HEK293 (cell line): ENCODE measurements at regions not wholly inside any gene's neighbourhood (a gene's known extent, or its start where the extent isn't known, plus 50 kb on each side); places are given as distances from the start of the nearest gene placed in this dataset.

Source experiments
- CTCF ChIA-PET: fragments of 350-600 bp; formaldehyde crosslinking; extraction: SDS; loops from one replicate; lab custom pipeline; 2021; ENCODE audit warnings: antibody characterized with exemption; lab: Yijun Ruan, JAX
- POLR2A ChIA-PET: fragments of 300-600 bp; formaldehyde crosslinking; extraction: SDS; loops from one replicate; lab custom pipeline; 2020; ENCODE audit warnings: antibody characterized with exemption, inconsistent platforms; lab: Yijun Ruan, JAX
- H3K27ac ChIP-seq: fragments of 200-500 bp; sonication (Bioruptor generic); 2 replicates; pipeline ENCODE4 v1.5.1; 2014; ENCODE audit warnings: low read depth, low read length, control low read depth, inconsistent platforms; ENCODE audit errors: extremely low read depth
- H3K36me3 ChIP-seq, 2 experiments: fragments of 200-500 bp in 1 of 2; sonication (Bioruptor generic) in 1 of 2; 1 replicate in 1 of 2; 2 replicates in 1 of 2; pipeline ENCODE4 v1.5.1; 2014 to 2017; ENCODE audit warnings: inconsistent platforms in 2 of 2, low read length in 2 of 2; ENCODE audit not compliant: control insufficient read depth in 2 of 2, insufficient read depth in 1 of 2
- H3K4me1 ChIP-seq: fragments of 200-500 bp; sonication (Bioruptor generic); 2 replicates; pipeline ENCODE4 v1.5.1; 2014; ENCODE audit warnings: mild to moderate bottlenecking, low read length, inconsistent platforms; ENCODE audit not compliant: control insufficient read depth, insufficient read depth
- H3K4me3 ChIP-seq: 2 replicates; pipeline ENCODE4 v1.5.1; 2011; ENCODE audit warnings: low read depth, mild to moderate bottlenecking, control low read depth, low read length, moderate library complexity
- H3K9me3 ChIP-seq: fragments of 200-500 bp; sonication (Bioruptor generic); 2 replicates; pipeline ENCODE4 v1.5.1; 2014; ENCODE audit warnings: low read depth, low read length, inconsistent platforms; ENCODE audit not compliant: control insufficient read depth, insufficient read depth
- BCL11B ChIP-seq: fragments of 450-650 bp; formaldehyde crosslinking; IDR thresholded peaks from 2 replicates; pipeline ENCODE4 v1.5.1; 2016; ENCODE audit warnings: low read depth, missing biosample characterization, missing genetic modification characterization
- BCL6B ChIP-seq: fragments of 450-650 bp; formaldehyde crosslinking; IDR thresholded peaks from 2 replicates; pipeline ENCODE4 v1.5.1; 2017; ENCODE audit warnings: missing biosample characterization, missing genetic modification characterization
- ELK4 ChIP-seq: IDR thresholded peaks from 2 replicates; pipeline ENCODE4 v1.6.1; 2011; ENCODE audit warnings: mild to moderate bottlenecking, low read depth, low read length, borderline replicate concordance
- GLI4 ChIP-seq: fragments of 450-650 bp; formaldehyde crosslinking; IDR thresholded peaks from 2 replicates; pipeline ENCODE4 v1.5.1; 2016; ENCODE audit warnings: missing biosample characterization, missing genetic modification characterization
- GLIS1 ChIP-seq: fragments of 450-650 bp; formaldehyde crosslinking; IDR thresholded peaks from 2 replicates; pipeline ENCODE4 v1.5.1; 2016; ENCODE audit warnings: missing biosample characterization, missing genetic modification characterization
- HIC1 ChIP-seq: fragments of 450-650 bp; formaldehyde crosslinking; IDR thresholded peaks from 2 replicates; pipeline ENCODE4 v1.5.1; 2016; ENCODE audit warnings: missing biosample characterization, missing genetic modification characterization
- KLF8 ChIP-seq: fragments of 450-650 bp; formaldehyde crosslinking; IDR thresholded peaks from 2 replicates; pipeline ENCODE4 v1.5.1; 2016; ENCODE audit warnings: missing biosample characterization, missing genetic modification characterization
- MZF1 ChIP-seq: fragments of 450-650 bp; formaldehyde crosslinking; IDR thresholded peaks from 2 replicates; pipeline ENCODE4 v1.5.1; 2017; ENCODE audit warnings: missing biosample characterization, missing genetic modification characterization, borderline replicate concordance
- RBAK ChIP-seq: fragments of 450-650 bp; formaldehyde crosslinking; IDR thresholded peaks from 2 replicates; pipeline ENCODE4 v1.5.1; 2016; ENCODE audit warnings: missing biosample characterization, missing genetic modification characterization
- SALL2 ChIP-seq: fragments of 450-650 bp; formaldehyde crosslinking; IDR thresholded peaks from 2 replicates; pipeline ENCODE4 v1.5.0; 2017; ENCODE audit warnings: missing biosample characterization, mild to moderate bottlenecking, missing genetic modification characterization, borderline replicate concordance
- ZBTB48 ChIP-seq: fragments of 450-650 bp; formaldehyde crosslinking; IDR thresholded peaks from 2 replicates; pipeline ENCODE4 v1.5.1; 2016; ENCODE audit warnings: missing biosample characterization, missing genetic modification characterization
- ZNF16 ChIP-seq: fragments of 450-650 bp; formaldehyde crosslinking; IDR thresholded peaks from 2 replicates; pipeline ENCODE4 v1.5.1; 2016; ENCODE audit warnings: low read depth, missing biosample characterization, missing genetic modification characterization
- ZNF324 ChIP-seq: fragments of 450-650 bp; formaldehyde crosslinking; IDR thresholded peaks from 2 replicates; pipeline ENCODE4 v1.5.1; 2016; ENCODE audit warnings: missing biosample characterization, missing genetic modification characterization
- ZNF335 ChIP-seq: fragments of 450-650 bp; formaldehyde crosslinking; conservative IDR thresholded peaks from 2 replicates; pipeline ENCODE4 v1.5.1; 2016; ENCODE audit warnings: missing biosample characterization, missing genetic modification characterization
- ZNF354C ChIP-seq: fragments of 450-650 bp; formaldehyde crosslinking; IDR thresholded peaks from 2 replicates; pipeline ENCODE4 v1.5.1; 2016; ENCODE audit warnings: missing biosample characterization, missing genetic modification characterization, low read depth, borderline replicate concordance
- ZNF426 ChIP-seq: fragments of 450-650 bp; formaldehyde crosslinking; IDR thresholded peaks from 2 replicates; pipeline ENCODE4 v1.5.1; 2017; ENCODE audit warnings: missing biosample characterization, missing genetic modification characterization, mild to moderate bottlenecking, inconsistent platforms, moderate library complexity
- ZNF571 ChIP-seq: fragments of 450-650 bp; formaldehyde crosslinking; IDR thresholded peaks from 2 replicates; pipeline ENCODE4 v1.5.0; 2017; ENCODE audit warnings: missing biosample characterization, missing genetic modification characterization
- ZNF585B ChIP-seq: fragments of 450-650 bp; formaldehyde crosslinking; IDR thresholded peaks from 2 replicates; pipeline ENCODE4 v1.5.1; 2016; ENCODE audit warnings: missing biosample characterization, missing genetic modification characterization
- ZNF639 ChIP-seq: fragments of 450-650 bp; formaldehyde crosslinking; IDR thresholded peaks from 2 replicates; pipeline ENCODE4 v1.5.1; 2016; ENCODE audit warnings: missing biosample characterization, missing genetic modification characterization
- ZNF768 ChIP-seq: fragments of 450-650 bp; formaldehyde crosslinking; IDR thresholded peaks from 2 replicates; pipeline ENCODE4 v1.5.1; 2018; ENCODE audit warnings: missing biosample characterization, mild to moderate bottlenecking, missing genetic modification characterization

GRCh38 chr6:137727216-137727765 lies 139.8 kb upstream of the TNFAIP3 start:
- no peak overlapping the region for H3K27ac ChIP-seq
- no peaks in the 10 kb centered on the region for H3K36me3 ChIP-seq
- no peaks in the 10 kb centered on the region for H3K4me1 ChIP-seq
- no peak overlapping the region for H3K4me3 ChIP-seq
- ChIA-PET POLR2A (no interaction called here), CTCF (interaction anchor here (0.6 to 2.1 kb wide), 4 partner anchors 19 to 120 kb away, joined by 3 to 7 read pairs (median 3); no protein-coding TSS in a partner anchor)
- H3K9me3 ChIP-seq, result no peaks in the 10 kb centered on the region
- no peak for TF ChIP-seq ZNF324 (tag by site-specific recombination)
- no peak for TF ChIP-seq HIC1 (tag by site-specific recombination)
- TF ChIP-seq ZNF768 (tag by site-specific recombination), result no peak
- TF ChIP-seq ZNF335, result no peak
- TF ChIP-seq BCL11B, result no peak
- no peak for TF ChIP-seq ZNF16
- no peak for TF ChIP-seq ZNF585B (tag by site-specific recombination)
- no peak for TF ChIP-seq ZNF639 (tag by site-specific recombination)
- TF ChIP-seq ZBTB48 (tag by site-specific recombination), result no peak
- TF ChIP-seq ELK4, result no peak

GRCh38 chr6:137728386-137729349 lies 138.4 kb upstream of the TNFAIP3 start:
- H3K9me3 ChIP-seq, result no peaks in the 10 kb centered on the region
- no peaks in the 10 kb centered on the region for H3K36me3 ChIP-seq
- ChIA-PET POLR2A (no interaction called here), CTCF (interaction anchor here (0.9 to 1.3 kb wide), 3 partner anchors 10 to 277 kb away, joined by 3 read pairs; no protein-coding TSS in a partner anchor)
- no peak overlapping the region for H3K4me3 ChIP-seq
- H3K4me1 ChIP-seq, result no peaks in the 10 kb centered on the region
- TF ChIP-seq ZNF571 (no peak), ZNF354C (tag by site-specific recombination) (no peak), GLIS1 (peak; percentile 26; the same call in 1 of the 2 replicates), GLI4 (tag by site-specific recombination) (no peak)
- no peak overlapping the region for H3K27ac ChIP-seq

- ChIA-PET CTCF (interaction anchor here (1.2 to 1.3 kb wide), 2 partner anchors 11 to 18 kb away, joined by 3 read pairs; no protein-coding TSS in a partner anchor), POLR2A (no interaction called here)
- Histone ChIP-seq H3K36me3 (no peaks in the 10 kb centered on the region), H3K9me3 (no peaks in the 10 kb centered on the region), H3K4me1 (no peaks in the 10 kb centered on the region), H3K27ac (no peak overlapping the region), H3K4me3 (no peak overlapping the region)
- TF ChIP-seq MZF1 (tag by site-specific recombination) (no peak), RBAK (tag by site-specific recombination) (no peak), BCL6B (no peak), KLF8 (no peak), SALL2 (tag by site-specific recombination) (no peak), ZNF426 (tag by site-specific recombination) (no peak)
Observed at GRCh38 chr6:137729866-137730629, 137.0 kb upstream of the TNFAIP3 start.
